PC-9 (cell line): ENCODE measurements at regions not wholly inside any gene's neighbourhood (a gene's known extent, or its start where the extent isn't known, plus 50 kb on each side); places are given as distances from the start of the nearest gene placed in this dataset.

Experiments
- BruUV-seq: library from RNA; stranded (reverse); fragments of 400-500 nt; replicated peaks from 2 replicates; lab custom pipeline; 2021; lab: Mats Ljungman, UMichigan
- CTCF ChIA-PET: fragments of 300-600 bp; sonication (Branson Sonifier 250); formaldehyde crosslinking; loops from one replicate; lab custom pipeline; 2022; ENCODE audit warnings: antibody characterized with exemption; lab: Charles Lee
- POLR2A ChIA-PET: fragments of 300-600 bp; sonication (Branson Sonifier 250); formaldehyde crosslinking; loops from one replicate; lab custom pipeline; 2022; ENCODE audit warnings: antibody characterized with exemption; ENCODE audit not compliant: unreplicated experiment; lab: Charles Lee
- DNase-seq, 2 experiments: peaks; one replicate each; pipeline versions ENCODE4 v3.0.0 to v3.0.0-alpha.2; 2015 to 2022; ENCODE audit warnings: mixed read lengths in 1 of 2
- H2AFZ ChIP-seq: fragments of 200-600 bp; sonication (generic); 2 replicates; pipeline ENCODE4 v1.8.1; 2017; ENCODE audit warnings: antibody characterized with exemption
- H3F3A ChIP-seq: fragments of 200-600 bp; sonication (generic); 2 replicates; pipeline ENCODE4 v1.8.1; 2017; ENCODE audit warnings: antibody characterized with exemption, mild to moderate bottlenecking, low read depth; ENCODE audit not compliant: insufficient read depth
- H3K27ac ChIP-seq: fragments of 200-600 bp; sonication (generic); 2 replicates; pipeline ENCODE4 v1.6.1; 2016; ENCODE audit warnings: mixed run types
- H3K27me3 ChIP-seq: fragments of 200-600 bp; sonication (generic); 2 replicates; pipeline ENCODE4 v1.6.1; 2016; ENCODE audit warnings: low read depth, mixed run types; ENCODE audit not compliant: insufficient read depth
- H3K36me3 ChIP-seq: fragments of 200-600 bp; sonication (generic); 2 replicates; pipeline ENCODE4 v1.6.1; 2016; ENCODE audit warnings: low read depth, mixed run types
- H3K4me1 ChIP-seq: fragments of 200-600 bp; sonication (generic); replicated peaks from 2 replicates; pipeline ENCODE4 v1.6.1; 2016; ENCODE audit warnings: mixed run types; ENCODE audit not compliant: insufficient read depth
- H3K4me2 ChIP-seq: fragments of 200-600 bp; sonication (generic); 2 replicates; pipeline ENCODE4 v1.6.1; 2017; ENCODE audit warnings: mixed run types
- H3K4me3 ChIP-seq: fragments of 200-600 bp; sonication (generic); 2 replicates; pipeline ENCODE4 v1.6.1; 2016; ENCODE audit warnings: mixed run types
- H3K79me2 ChIP-seq: fragments of 200-600 bp; sonication (generic); 2 replicates; pipeline ENCODE4 v1.6.1; 2017; ENCODE audit warnings: low read depth, mixed run types
- H3K9me2 ChIP-seq: fragments of 200-600 bp; sonication (generic); 2 replicates; pipeline ENCODE4 v1.8.1; 2017; ENCODE audit warnings: mild to moderate bottlenecking; ENCODE audit not compliant: insufficient read depth
- H3K9me3 ChIP-seq: fragments of 200-600 bp; sonication (generic); 2 replicates; pipeline ENCODE4 v1.8.1; 2016; ENCODE audit warnings: low read depth; ENCODE audit not compliant: insufficient read depth
- H4K20me1 ChIP-seq: fragments of 200-600 bp; sonication (generic); 2 replicates; pipeline ENCODE4 v1.8.1; 2017; ENCODE audit not compliant: insufficient read depth
- CTCF ChIP-seq: fragments of 200-600 bp; sonication (generic); conservative IDR thresholded peaks from 2 replicates; pipeline ENCODE4 v1.6.1; 2017; ENCODE audit warnings: mixed run types, antibody characterized with exemption, mild to moderate bottlenecking, moderate library complexity
- EZH2 ChIP-seq: fragments of 200-600 bp; sonication (generic); IDR thresholded peaks from 2 replicates; pipeline ENCODE4 v1.8.0; 2017; ENCODE audit warnings: antibody characterized with exemption, low read depth
- intact Hi-C: fragments of 100-400 bp; cut with micrococcal nuclease; formaldehyde crosslinking; loops from one replicate; pipeline ENCODE4 v1.10.0; 2022; ENCODE audit not compliant: unreplicated experiment

GRCh38 chr16:25487888-25488287 is 203.9 kb upstream of the HS3ST4 start:
- POLR2A ChIA-PET, result no interaction called here
- Histone ChIP-seq H4K20me1 (no peaks in the 10 kb centered on the region), H3K27ac (no peak overlapping the region), H2AFZ (no peak overlapping the region), H3K27me3 (no peaks in the 10 kb centered on the region), H3K79me2 (no peaks in the 10 kb centered on the region), H3K9me3 (no peaks in the 10 kb centered on the region), H3K4me3 (no peak overlapping the region), H3K4me1 (no peaks in the 10 kb centered on the region), H3F3A (no peaks in the 10 kb centered on the region), H3K4me2 (no peak overlapping the region), H3K36me3 (no peaks in the 10 kb centered on the region), H3K9me2 (no peaks in the 10 kb centered on the region)
- intact Hi-C loops, result no loop called here
- no peak for DNase-seq
- CTCF ChIA-PET, result interaction anchor here (0.6 kb wide), 1 partner anchor 75 kb away, joined by 3 read pairs; no protein-coding TSS in a partner anchor
- TF ChIP-seq EZH2 (no peak), CTCF (no peak)
- no TSS peak for BruUV-seq

- H3K79me2 ChIP-seq, result no peaks in the 10 kb centered on the region
- H3K36me3 ChIP-seq, result no peaks in the 10 kb centered on the region
- ChIA-PET POLR2A (no interaction called here), CTCF (no interaction called here)
- H2AFZ ChIP-seq, result no peak overlapping the region
- no peaks in the 10 kb centered on the region; the same call in 1 of the 2 replicates for H3K27me3 ChIP-seq
- H3K4me1 ChIP-seq, result no peaks in the 10 kb centered on the region
- H3K4me3 ChIP-seq, result no peak overlapping the region
- no peaks in the 10 kb centered on the region for H3K9me3 ChIP-seq
- no peak overlapping the region for H3K27ac ChIP-seq
- no peaks in the 10 kb centered on the region for H4K20me1 ChIP-seq
- no peaks in the 10 kb centered on the region for H3F3A ChIP-seq
- no peaks in the 10 kb centered on the region for H3K9me2 ChIP-seq
- TF ChIP-seq CTCF, result no peak
- no peak for TF ChIP-seq EZH2
- intact Hi-C loops, result no loop called here
- no peak for DNase-seq
- no TSS peak for BruUV-seq
- no peak overlapping the region for H3K4me2 ChIP-seq
Observed at GRCh38 chr16:25481636-25482035, 210.1 kb upstream of the HS3ST4 start.

GRCh38 chr16:25478476-25478875 is 213.3 kb upstream of the HS3ST4 start:
- H4K20me1 ChIP-seq, result no peaks in the 10 kb centered on the region
- intact Hi-C loops, result no loop called here
- no peak overlapping the region for H3K4me3 ChIP-seq
- TF ChIP-seq CTCF (no peak), EZH2 (no peak)
- H3K27me3 ChIP-seq, result peaks cover 14% of the 10 kb centered on the region; the same call in 1 of the 2 replicates
- H2AFZ ChIP-seq, result no peak overlapping the region
- no peaks in the 10 kb centered on the region for H3K9me2 ChIP-seq
- H3K4me2 ChIP-seq, result no peak overlapping the region
- no peaks in the 10 kb centered on the region for H3K9me3 ChIP-seq
- BruUV-seq, result no TSS peak
- H3K27ac ChIP-seq, result no peak overlapping the region
- ChIA-PET CTCF (no interaction called here), POLR2A (no interaction called here)
- no peaks in the 10 kb centered on the region for H3K36me3 ChIP-seq
- no peaks in the 10 kb centered on the region for H3K4me1 ChIP-seq
- H3F3A ChIP-seq, result no peaks in the 10 kb centered on the region
- DNase-seq, result no peak
- no peaks in the 10 kb centered on the region for H3K79me2 ChIP-seq
